Heart left ventricle (tissue), 13 donors: ENCODE measurements at regions not wholly inside any gene's neighbourhood (a gene's known extent, or its start where the extent isn't known, plus 50 kb on each side); places are given as distances from the start of the nearest gene placed in this dataset.

Experiments used
- POLR2A ChIP-seq, 2 donors: fragments of 450-650 bp; IDR thresholded peaks; one replicate each; pipeline ENCODE4 v1.6.1; 2017; ENCODE audit warnings: antibody characterized with exemption in 2 of 2, mild to moderate bottlenecking in 2 of 2, moderate library complexity in 2 of 2
- TF ChIP-seq, protein P1 (sequence below), 12 donors: fragments of 200-600 bp; sonication (generic) in 4 of 12; IDR thresholded peaks; one replicate each; pipeline versions ENCODE4 v1.5.0 to v1.8.0; 2018 to 2022; ENCODE audit warnings: antibody characterized with exemption in 12 of 12, mild to moderate bottlenecking in 5 of 12
- donor health status: ischemic (EF 13 %, LVEDD 7.1; RV severe dilation, severe dysfunction).
- donor health status: DM: no; HTN: yes; CAD: no.
- donor health status: DM: no; HTN: no; CAD: no.
- donor health status: ischemic (EF 25% LVEDD 6.9; RV normal size, moderate dysfunction).
- donor health status: ischemic (EF 25% LVEDD 5.7; RV mildly dilated, moderate dysfunction).
- donor health status: ischemic (EF 35%, LVEDD 5.7; RV mildly dilated, moderate dysfunction).
- donor health status: nonischemic (EF 11% LVEDD 7.7; RV severe dilation, severe dysfunction).
- donor health status: DM: yes; HTN: yes; CAD: no.
- donor health status: PGD.
- donor health status: ischemic (EF 29% LVEDD 5.4; RV normal size, mild dysfunction).
- donor health status: nonischemic (EF 23%, LVEDD 6.1; RV moderate dilation, normal function).

DNA sequence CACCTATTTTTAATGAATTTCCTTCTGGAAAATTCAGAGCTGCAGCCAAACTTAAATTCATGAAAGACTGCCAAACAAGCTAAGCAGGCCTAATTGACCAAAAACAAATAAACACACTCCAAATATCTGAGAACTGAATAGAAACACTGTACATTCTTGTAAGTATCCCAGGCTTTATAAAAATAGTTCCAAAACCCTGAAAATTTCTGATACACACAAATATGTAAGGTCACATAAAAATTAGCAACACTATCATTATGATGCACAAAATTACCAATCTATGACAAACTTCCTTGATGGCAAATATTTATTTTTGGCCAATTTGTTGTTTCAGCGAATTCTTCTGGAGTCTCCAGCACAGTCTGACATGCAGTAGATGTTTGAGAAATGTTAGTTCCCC lies 117.9 kb upstream of the UBE2E2 start:
- TF ChIP-seq, protein P1, sequence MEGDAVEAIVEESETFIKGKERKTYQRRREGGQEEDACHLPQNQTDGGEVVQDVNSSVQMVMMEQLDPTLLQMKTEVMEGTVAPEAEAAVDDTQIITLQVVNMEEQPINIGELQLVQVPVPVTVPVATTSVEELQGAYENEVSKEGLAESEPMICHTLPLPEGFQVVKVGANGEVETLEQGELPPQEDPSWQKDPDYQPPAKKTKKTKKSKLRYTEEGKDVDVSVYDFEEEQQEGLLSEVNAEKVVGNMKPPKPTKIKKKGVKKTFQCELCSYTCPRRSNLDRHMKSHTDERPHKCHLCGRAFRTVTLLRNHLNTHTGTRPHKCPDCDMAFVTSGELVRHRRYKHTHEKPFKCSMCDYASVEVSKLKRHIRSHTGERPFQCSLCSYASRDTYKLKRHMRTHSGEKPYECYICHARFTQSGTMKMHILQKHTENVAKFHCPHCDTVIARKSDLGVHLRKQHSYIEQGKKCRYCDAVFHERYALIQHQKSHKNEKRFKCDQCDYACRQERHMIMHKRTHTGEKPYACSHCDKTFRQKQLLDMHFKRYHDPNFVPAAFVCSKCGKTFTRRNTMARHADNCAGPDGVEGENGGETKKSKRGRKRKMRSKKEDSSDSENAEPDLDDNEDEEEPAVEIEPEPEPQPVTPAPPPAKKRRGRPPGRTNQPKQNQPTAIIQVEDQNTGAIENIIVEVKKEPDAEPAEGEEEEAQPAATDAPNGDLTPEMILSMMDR (IDR thresholded peaks at IDR 0.05): no peak
- no peak for TF ChIP-seq POLR2A (IDR thresholded peaks at IDR 0.05)
